ENCODE measurements at regions not wholly inside any gene's neighbourhood (a gene's known extent, or its start where the extent isn't known, plus 50 kb on each side); places are given as distances from the start of the nearest gene placed in this dataset.

- no peak for DNase-seq
These were observed 314.0 kb downstream of the AGTPBP1 start for GRCh38 chr9:85427772-85428171.

- DNase-seq = no peak
These were observed 316.6 kb downstream of the AGTPBP1 start for GRCh38 chr9:85425153-85425611.

- DNase-seq = no peak
These were observed 318.3 kb downstream of the AGTPBP1 start for GRCh38 chr9:85423422-85423821.

- DNase-seq = no peak
These were observed 320.1 kb downstream of the AGTPBP1 start for GRCh38 chr9:85421641-85422040.

GRCh38 chr9:85420750-85421149 lies 321.0 kb downstream of the AGTPBP1 start:
- no peak for DNase-seq

- no peak for DNase-seq
These were observed 324.1 kb downstream of the AGTPBP1 start for GRCh38 chr9:85417674-85418073.

GRCh38 chr9:85416715-85417114 lies 325.0 kb downstream of the AGTPBP1 start:
- DNase-seq = no peak

- DNase-seq = no peak
These were observed 327.4 kb downstream of the AGTPBP1 start for GRCh38 chr9:85414390-85414789.

- DNase-seq = no peak
These were observed 333.3 kb downstream of the AGTPBP1 start for GRCh38 chr9:85408494-85408893.

GRCh38 chr9:85405566-85405950 lies 336.2 kb downstream of the AGTPBP1 start:
- DNase-seq = no peak

GRCh38 chr9:85404911-85405565 lies 336.7 kb downstream of the AGTPBP1 start:
- DNase-seq = no peak

GRCh38 chr9:85402551-85402950 lies 339.2 kb downstream of the AGTPBP1 start:
- no peak for DNase-seq

GRCh38 chr9:85401998-85402397 lies 339.8 kb downstream of the AGTPBP1 start:
- DNase-seq = no peak

GRCh38 chr9:85397005-85397404 lies 344.7 kb downstream of the AGTPBP1 start:
- no peak for DNase-seq

GRCh38 chr9:85392260-85392659 lies 349.5 kb downstream of the AGTPBP1 start:
- no peak for DNase-seq

GRCh38 chr9:85377731-85378289 lies 363.9 kb downstream of the AGTPBP1 start:
- no peak for DNase-seq

GRCh38 chr9:85368781-85369180 lies 373.0 kb downstream of the AGTPBP1 start:
- DNase-seq = no peak

GRCh38 chr9:85359161-85359560 lies 382.6 kb downstream of the AGTPBP1 start:
- no peak for DNase-seq

GRCh38 chr9:85349046-85349445 lies 392.7 kb downstream of the AGTPBP1 start:
- DNase-seq = no peak

- no peak for DNase-seq
These were observed 394.2 kb downstream of the AGTPBP1 start for GRCh38 chr9:85347541-85347940.

- no peak for DNase-seq
These were observed 396.9 kb downstream of the AGTPBP1 start for GRCh38 chr9:85344901-85345300.

GRCh38 chr9:85339338-85339737 lies 402.4 kb downstream of the AGTPBP1 start:
- DNase-seq = no peak

GRCh38 chr9:85334228-85334627 lies 407.5 kb downstream of the AGTPBP1 start:
- DNase-seq = no peak

- DNase-seq = no peak
These were observed 409.3 kb downstream of the AGTPBP1 start for GRCh38 chr9:85332487-85332886.

- DNase-seq = no peak
These were observed 410.1 kb downstream of the AGTPBP1 start for GRCh38 chr9:85331626-85332025.
